GM10266 (cell line): ENCODE measurements at regions not wholly inside any gene's neighbourhood (a gene's known extent, or its start where the extent isn't known, plus 50 kb on each side); places are given as distances from the start of the nearest gene placed in this dataset.
"Not testable (repeated sequence)": the region's sequence is repeated elsewhere in the genome, so short reads cannot be mapped to it uniquely, and the experiment has no call there.

ENCODE experiments used
- DNase-seq: peaks from one replicate; pipeline ENCODE4 v3.0.0; 2012; ENCODE audit errors: extremely low spot score
- CTCF ChIP-seq: IDR thresholded peaks from 2 replicates; pipeline ENCODE4 v1.5.1; 2012; ENCODE audit warnings: mild to moderate bottlenecking, low read depth; ENCODE audit not compliant: control insufficient read depth, insufficient read depth; ENCODE audit errors: missing control alignments

- TF ChIP-seq CTCF = no peak
- DNase-seq = no peak
These were observed 54.2 kb upstream of the DAAM1 start for GRCh38 chr14:59134307-59134706.

- DNase-seq = no peak
- no peak for TF ChIP-seq CTCF
These were observed 51.2 kb upstream of the DAAM1 start for GRCh38 chr14:59137256-59137655.

- DNase-seq = not testable (repeated sequence)
These were observed 49.9 kb upstream of the DAAM1 start for GRCh38 chr14:59138576-59138975.
